GM10266 (cell line): ENCODE measurements at regions not wholly inside any gene's neighbourhood (a gene's known extent, or its start where the extent isn't known, plus 50 kb on each side); places are given as distances from the start of the nearest gene placed in this dataset.

Source experiments
- DNase-seq: peaks from one replicate; pipeline ENCODE4 v3.0.0; 2012; ENCODE audit errors: extremely low spot score
- TF ChIP-seq, protein P1 (sequence below): IDR thresholded peaks from 2 replicates; pipeline ENCODE4 v1.5.1; 2012; ENCODE audit warnings: mild to moderate bottlenecking, low read depth; ENCODE audit not compliant: control insufficient read depth, insufficient read depth; ENCODE audit errors: missing control alignments

DNA sequence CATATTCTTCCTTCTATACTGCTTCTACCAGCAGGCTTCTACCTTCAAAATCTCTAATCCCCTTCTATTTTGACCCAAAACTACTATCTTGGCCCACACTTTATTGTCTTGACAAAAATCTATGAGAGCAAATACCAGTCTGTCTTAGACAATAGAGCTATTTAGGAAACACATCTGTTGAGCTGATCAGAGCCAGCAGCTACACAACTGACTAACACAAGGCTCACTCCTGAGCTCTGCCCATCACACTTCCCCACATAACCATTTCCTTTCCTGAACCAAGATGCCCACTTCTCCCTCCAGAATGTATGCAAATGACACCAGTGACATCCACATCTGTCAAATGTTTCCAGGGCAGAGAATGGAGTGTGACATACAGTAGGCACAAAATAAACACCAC, 293.9 kb upstream of the HSFY2 start:
- TF ChIP-seq, protein P1, sequence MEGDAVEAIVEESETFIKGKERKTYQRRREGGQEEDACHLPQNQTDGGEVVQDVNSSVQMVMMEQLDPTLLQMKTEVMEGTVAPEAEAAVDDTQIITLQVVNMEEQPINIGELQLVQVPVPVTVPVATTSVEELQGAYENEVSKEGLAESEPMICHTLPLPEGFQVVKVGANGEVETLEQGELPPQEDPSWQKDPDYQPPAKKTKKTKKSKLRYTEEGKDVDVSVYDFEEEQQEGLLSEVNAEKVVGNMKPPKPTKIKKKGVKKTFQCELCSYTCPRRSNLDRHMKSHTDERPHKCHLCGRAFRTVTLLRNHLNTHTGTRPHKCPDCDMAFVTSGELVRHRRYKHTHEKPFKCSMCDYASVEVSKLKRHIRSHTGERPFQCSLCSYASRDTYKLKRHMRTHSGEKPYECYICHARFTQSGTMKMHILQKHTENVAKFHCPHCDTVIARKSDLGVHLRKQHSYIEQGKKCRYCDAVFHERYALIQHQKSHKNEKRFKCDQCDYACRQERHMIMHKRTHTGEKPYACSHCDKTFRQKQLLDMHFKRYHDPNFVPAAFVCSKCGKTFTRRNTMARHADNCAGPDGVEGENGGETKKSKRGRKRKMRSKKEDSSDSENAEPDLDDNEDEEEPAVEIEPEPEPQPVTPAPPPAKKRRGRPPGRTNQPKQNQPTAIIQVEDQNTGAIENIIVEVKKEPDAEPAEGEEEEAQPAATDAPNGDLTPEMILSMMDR = no peak
- DNase-seq = no peak

DNA sequence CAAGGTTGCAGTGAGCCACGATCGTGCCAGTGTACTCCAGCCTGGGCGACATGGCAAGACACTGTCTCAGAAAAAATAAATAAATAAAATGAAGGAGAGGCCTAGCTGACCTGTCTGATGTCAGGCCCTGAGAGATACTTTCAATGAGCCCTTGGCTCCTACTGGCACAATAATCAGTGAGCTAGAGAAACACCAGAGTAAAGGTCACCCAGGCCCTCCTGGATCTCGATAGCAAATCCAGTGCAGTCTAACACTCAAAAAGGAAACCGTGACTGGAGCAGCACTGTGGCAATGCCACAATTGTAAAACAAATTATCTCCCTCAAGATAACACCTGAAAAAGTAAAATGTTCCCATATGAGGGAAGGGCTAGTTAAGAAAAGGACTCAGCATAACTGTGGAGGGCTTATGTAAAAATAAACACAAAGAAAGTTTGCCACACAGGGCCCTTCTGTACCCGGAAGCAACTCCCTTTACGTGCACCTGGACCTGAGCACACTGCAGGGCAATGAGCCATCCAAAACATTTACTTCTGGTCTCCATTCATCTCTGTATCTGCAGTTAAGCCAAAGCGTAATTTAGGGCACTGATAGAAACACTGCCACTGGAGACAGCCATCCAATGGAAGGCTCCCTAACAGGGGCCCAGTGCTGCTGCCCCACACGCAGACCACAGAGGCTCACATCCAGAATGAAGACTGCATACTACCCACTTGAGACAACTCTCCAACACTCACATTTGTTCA, 293.1 kb upstream of the HSFY2 start:
- no peak for DNase-seq
- TF ChIP-seq, protein P1 = no peak

DNA sequence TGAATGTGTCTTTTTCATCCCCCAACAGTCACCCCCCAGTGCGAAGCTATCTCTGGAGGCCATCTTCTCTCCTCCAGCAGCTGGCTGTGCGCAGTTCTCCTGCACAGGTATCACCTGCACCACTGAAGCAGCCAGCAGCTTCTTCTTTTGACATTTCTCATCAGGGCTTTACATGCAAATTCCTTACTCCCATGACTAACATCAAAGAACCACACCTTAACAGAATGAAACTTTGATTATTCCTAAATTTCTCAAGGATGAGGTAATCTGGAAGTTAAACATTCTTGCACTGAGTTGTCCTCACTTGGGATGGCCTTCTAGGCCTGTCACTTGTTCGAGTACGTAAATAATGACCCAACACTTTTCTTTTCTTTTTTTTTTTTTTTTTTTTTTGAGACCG, 291.6 kb upstream of the HSFY2 start:
- TF ChIP-seq, protein P1 = no peak
- no peak for DNase-seq

DNA sequence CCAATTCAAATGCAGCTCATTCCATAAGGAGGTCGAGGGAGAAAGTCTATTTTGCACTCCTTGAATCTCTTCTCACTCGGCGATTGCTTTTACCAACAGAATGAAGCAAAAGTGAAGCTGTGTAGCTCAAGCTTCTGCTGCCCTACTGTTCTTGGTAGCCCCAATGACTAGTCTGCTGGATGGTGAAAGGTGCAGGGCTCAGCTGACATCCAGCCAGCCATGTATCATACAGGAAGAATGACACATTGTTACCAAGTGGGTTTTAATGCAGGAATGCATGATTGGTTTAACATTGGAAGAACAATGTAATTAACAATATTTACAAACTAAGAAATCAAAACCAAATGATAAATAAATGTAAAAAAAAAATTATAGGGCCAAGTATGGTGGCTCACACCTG, 286.2 kb upstream of the HSFY2 start:
- TF ChIP-seq, protein P1 = no peak
- no peak for DNase-seq

DNA sequence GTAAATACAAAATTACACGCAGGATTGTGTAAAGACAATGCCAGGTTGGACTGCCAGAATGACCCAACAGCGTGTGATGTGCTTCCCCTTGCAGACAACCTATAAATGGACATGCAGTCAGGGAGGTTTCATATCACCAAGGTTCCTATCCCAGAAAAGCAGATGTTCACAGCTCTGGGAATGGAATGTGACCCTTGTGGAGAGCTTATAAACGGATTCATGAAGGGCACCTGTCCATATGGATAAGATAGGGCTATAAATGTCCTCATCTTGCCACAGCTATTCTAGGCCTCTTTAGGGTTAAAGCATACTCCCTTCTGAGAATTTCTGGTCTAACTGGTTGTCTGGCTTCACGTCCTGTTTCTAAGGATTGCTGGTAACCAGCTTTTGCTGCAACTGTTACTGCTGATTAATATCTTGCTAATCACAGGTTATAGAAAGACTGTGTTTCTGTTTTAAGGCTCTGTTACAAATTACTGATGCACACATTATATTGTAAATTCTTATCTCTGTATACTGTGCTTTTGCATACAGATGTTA, 285.4 kb upstream of the HSFY2 start:
- TF ChIP-seq, protein P1 = no peak
- DNase-seq = no peak

DNA sequence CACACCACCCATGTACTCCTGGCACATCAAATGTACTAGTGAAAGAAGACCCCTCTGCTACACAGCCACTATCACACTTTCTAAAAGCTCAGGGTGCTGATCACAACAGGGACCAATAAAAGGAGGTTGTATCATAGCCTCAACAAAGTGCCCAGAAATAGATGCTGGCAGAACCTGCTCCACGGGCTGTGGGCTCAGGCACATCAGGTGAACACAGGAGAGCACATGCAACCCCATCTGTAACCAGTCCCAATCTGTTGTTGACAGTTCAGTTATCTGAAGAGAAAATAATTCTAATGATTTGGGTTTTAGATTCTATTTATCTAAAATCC, 282.6 kb upstream of the HSFY2 start:
- DNase-seq = no peak
- TF ChIP-seq, protein P1 = no peak
